B cell (primary cell): ENCODE measurements at regions not wholly inside any gene's neighbourhood (a gene's known extent, or its start where the extent isn't known, plus 50 kb on each side); places are given as distances from the start of the nearest gene placed in this dataset.

Experiments
- ATAC-seq: fragments of 200-7000 bp; cut with Tn5 transposase; one replicate; pipeline ENCODE4 v1.10.0; 2021; ENCODE audit warnings: low read depth, mild to moderate bottlenecking, moderate number of reproducible peaks, moderate library complexity
- CTCF ChIA-PET: fragments of 350-600 bp; sonication (Branson Sonifier 250); formaldehyde crosslinking; loops from one replicate; lab custom pipeline; 2021; ENCODE audit warnings: antibody characterized with exemption, inconsistent platforms; lab: Charles Lee
- POLR2A ChIA-PET: fragments of 350-600 bp; sonication (Branson Sonifier 250); formaldehyde crosslinking; loops from one replicate; lab custom pipeline; 2021; ENCODE audit warnings: antibody characterized with exemption; lab: Charles Lee
- DNase-seq: peaks from one replicate; pipeline ENCODE4 v3.0.0; 2013
- H2AFZ ChIP-seq: 2 replicates; pipeline ENCODE4 v1.6.1; 2012; ENCODE audit warnings: mild to moderate bottlenecking, low read depth, low read length; ENCODE audit not compliant: insufficient read depth, poor library complexity, severe bottlenecking
- H3K27ac ChIP-seq, 2 donors: 1 replicate in 1 of 2; 2 replicates in 1 of 2; pipeline ENCODE4 v1.5.1; 2012 to 2013; ENCODE audit warnings: low read length in 2 of 2, mild to moderate bottlenecking in 2 of 2, moderate library complexity in 1 of 2
- H3K27me3 ChIP-seq, 4 experiments: fragments of 200-600 bp in 1 of 4; sonication (generic) in 1 of 4; replicated peaks in 1 of 4; 1 replicate in 2 of 4; 2 replicates in 2 of 4; pipeline versions ENCODE4 v1.6.1 to v1.7.0; 2013 to 2016; ENCODE audit warnings: low read length in 3 of 4, mild to moderate bottlenecking in 2 of 4, mixed read lengths in 1 of 4, moderate library complexity in 1 of 4; ENCODE audit not compliant: insufficient read depth in 4 of 4, control insufficient read depth in 3 of 4; ENCODE audit errors: control extremely low read depth in 1 of 4
- H3K36me3 ChIP-seq, 2 experiments: replicated peaks in 1 of 2; 1 replicate in 1 of 2; 2 replicates in 1 of 2; pipeline versions ENCODE4 v1.6.1 to v1.7.1; 2013; ENCODE audit warnings: low read length in 1 of 2; ENCODE audit not compliant: insufficient read depth in 2 of 2, control insufficient read depth in 1 of 2; ENCODE audit errors: control extremely low read depth in 1 of 2, extremely low read depth in 1 of 2
- H3K4me1 ChIP-seq, 2 donors: fragments of 200-600 bp in 1 of 2; sonication (generic) in 1 of 2; 1 replicate in 1 of 2; 2 replicates in 1 of 2; pipeline versions ENCODE4 v1.5.1 to v1.6.1; 2013 to 2017; ENCODE audit warnings: low read length in 2 of 2; ENCODE audit not compliant: control insufficient read depth in 2 of 2, insufficient read depth in 2 of 2
- H3K4me2 ChIP-seq: replicated peaks from 2 replicates; pipeline ENCODE3; 2012; ENCODE audit warnings: mild to moderate bottlenecking, low read depth, low read length; ENCODE audit not compliant: poor library complexity, severe bottlenecking
- H3K4me3 ChIP-seq, 5 experiments: fragments of 200-600 bp in 1 of 5; sonication (generic) in 1 of 5; 1 replicate in 3 of 5; 2 replicates in 2 of 5; pipeline versions ENCODE4 v1.5.1 to v1.7.0; 2011 to 2016; ENCODE audit warnings: low read length in 4 of 5, mild to moderate bottlenecking in 4 of 5, low read depth in 2 of 5, control low read depth in 1 of 5, moderate library complexity in 1 of 5; ENCODE audit not compliant: insufficient read depth in 1 of 5; ENCODE audit errors: control extremely low read depth in 1 of 5, extremely low read depth in 1 of 5
- H3K79me2 ChIP-seq: fragments of 200-600 bp; sonication (generic); one replicate; pipeline ENCODE4 v1.6.0; 2016; ENCODE audit warnings: low read length; ENCODE audit not compliant: control insufficient read depth, insufficient read depth
- H3K9ac ChIP-seq: fragments of 200-600 bp; sonication (generic); 2 replicates; pipeline ENCODE4 v1.6.1; 2017; ENCODE audit warnings: mild to moderate bottlenecking, low read length, moderate library complexity
- H3K9me3 ChIP-seq, 3 donors: one replicate each; pipeline versions ENCODE4 v1.6.1 to v1.7.1; 2013; ENCODE audit warnings: low read length in 2 of 3; ENCODE audit not compliant: control insufficient read depth in 2 of 3, insufficient read depth in 1 of 3; ENCODE audit errors: control extremely low read depth in 1 of 3
- H4K20me1 ChIP-seq: 2 replicates; pipeline ENCODE4 v1.6.0; 2012; ENCODE audit warnings: mild to moderate bottlenecking, low read length; ENCODE audit not compliant: insufficient read depth, control insufficient read depth, poor library complexity, severe bottlenecking
- H3K27ac Mint-ChIP-seq: one replicate; pipeline ENCODE4 v1.8.0; 2021; ENCODE audit warnings: mixed read lengths
- H3K27me3 Mint-ChIP-seq: one replicate; pipeline ENCODE4 v1.8.0; 2021; ENCODE audit warnings: mixed read lengths
- H3K4me1 Mint-ChIP-seq: one replicate; pipeline ENCODE4 v1.8.0; 2021; ENCODE audit warnings: mixed read lengths
- H3K4me3 Mint-ChIP-seq: one replicate; pipeline ENCODE4 v1.8.0; 2021; ENCODE audit warnings: mixed read lengths
- H3K9me3 Mint-ChIP-seq: one replicate; pipeline ENCODE4 v1.8.0; 2022; ENCODE audit warnings: mixed read lengths; ENCODE audit not compliant: insufficient read depth
- CTCF ChIP-seq: fragments of 200-600 bp; IDR thresholded peaks from one replicate; pipeline ENCODE4 v1.8.0; 2022; ENCODE audit warnings: antibody characterized with exemption, mild to moderate bottlenecking
- EZH2 ChIP-seq: IDR thresholded peaks from 2 replicates; pipeline ENCODE4 v1.6.1; 2012; ENCODE audit warnings: borderline replicate concordance, low read depth, mild to moderate bottlenecking, moderate library complexity, low read length; ENCODE audit not compliant: insufficient read depth, poor library complexity, severe bottlenecking
- WGBS: methylation state at CpG from one replicate; pipeline ENCODE4 v1.1.5; 2013; ENCODE audit warnings: missing lambda C conversion rate; ENCODE audit not compliant: insufficient coverage; 5-methylcytosine and 5-hydroxymethylcytosine counted together
- intact Hi-C: fragments of 100-400 bp; cut with micrococcal nuclease; formaldehyde crosslinking; loops from one replicate; pipeline ENCODE4 v1.10.0; 2022

- intact Hi-C loops, result no loop called here
- no peaks in the 10 kb centered on the region for H3K27me3 Mint-ChIP-seq
- Histone ChIP-seq H3K36me3 (no peaks in the 10 kb centered on the region), H3K27ac (no peak overlapping the region), H3K9ac (no peak overlapping the region), H3K9me3 (peaks cover 0 to 34% (median 0%) of the 10 kb centered on the region in 3 donors), H3K4me1 (no peaks in the 10 kb centered on the region), H3K27me3 (no peaks in the 10 kb centered on the region), H3K4me3 (no peak overlapping the region), H4K20me1 (no peaks in the 10 kb centered on the region), H3K79me2 (no peaks in the 10 kb centered on the region), H2AFZ (no peak overlapping the region), H3K4me2 (no peak overlapping the region)
- ChIA-PET CTCF (no interaction called here), POLR2A (no interaction called here)
- 93% methylated on average over 8 of the region's 8 CpGs for WGBS
- H3K9me3 Mint-ChIP-seq, result no peaks in the 10 kb centered on the region
- no peak overlapping the region for H3K4me3 Mint-ChIP-seq
- no peaks in the 10 kb centered on the region for H3K4me1 Mint-ChIP-seq
- H3K27ac Mint-ChIP-seq, result no peak overlapping the region
- DNase-seq (no peak), ATAC-seq (no peak)
- TF ChIP-seq EZH2, result no peak
- no peak for TF ChIP-seq CTCF
These were observed 260.3 kb upstream of the TCERG1L start for GRCh38 chr10:131571865-131572264.

- Mint-ChIP-seq H3K4me1 (no peaks in the 10 kb centered on the region), H3K27ac (no peak overlapping the region), H3K27me3 (no peaks in the 10 kb centered on the region), H3K9me3 (no peaks in the 10 kb centered on the region), H3K4me3 (no peak overlapping the region)
- 94% methylated on average over 7 of the region's 11 CpGs for WGBS
- POLR2A ChIA-PET, result no interaction called here
- peaks cover 0 to 32% (median 0%) of the 10 kb centered on the region in 3 donors for H3K9me3 ChIP-seq
- TF ChIP-seq EZH2 (no peak), CTCF (no peak)
- H2AFZ ChIP-seq, result no peak overlapping the region
- DNase-seq, result no peak
- no peaks in the 10 kb centered on the region for H3K4me1 ChIP-seq
- ATAC-seq, result no peak
- intact Hi-C loops, result no loop called here
- CTCF ChIA-PET, result no interaction called here
- no peak overlapping the region for H3K9ac ChIP-seq
- H3K36me3 ChIP-seq, result no peaks in the 10 kb centered on the region
- H3K27ac ChIP-seq, result no peak overlapping the region
- H3K79me2 ChIP-seq, result no peaks in the 10 kb centered on the region
- no peak overlapping the region for H3K4me3 ChIP-seq
- no peaks in the 10 kb centered on the region for H3K27me3 ChIP-seq
- no peak overlapping the region for H3K4me2 ChIP-seq
- no peaks in the 10 kb centered on the region for H4K20me1 ChIP-seq
These were observed 261.7 kb upstream of the TCERG1L start for GRCh38 chr10:131573256-131573655.
